NCI-H524 (cell line): ENCODE measurements at regions not wholly inside any gene's neighbourhood (a gene's known extent, or its start where the extent isn't known, plus 50 kb on each side); places are given as distances from the start of the nearest gene placed in this dataset.

Experiments used
- DNase-seq, 2 experiments: peaks; one replicate each; lab custom pipeline; 2025; lab: John Stamatoyannopoulos, UW

DNA sequence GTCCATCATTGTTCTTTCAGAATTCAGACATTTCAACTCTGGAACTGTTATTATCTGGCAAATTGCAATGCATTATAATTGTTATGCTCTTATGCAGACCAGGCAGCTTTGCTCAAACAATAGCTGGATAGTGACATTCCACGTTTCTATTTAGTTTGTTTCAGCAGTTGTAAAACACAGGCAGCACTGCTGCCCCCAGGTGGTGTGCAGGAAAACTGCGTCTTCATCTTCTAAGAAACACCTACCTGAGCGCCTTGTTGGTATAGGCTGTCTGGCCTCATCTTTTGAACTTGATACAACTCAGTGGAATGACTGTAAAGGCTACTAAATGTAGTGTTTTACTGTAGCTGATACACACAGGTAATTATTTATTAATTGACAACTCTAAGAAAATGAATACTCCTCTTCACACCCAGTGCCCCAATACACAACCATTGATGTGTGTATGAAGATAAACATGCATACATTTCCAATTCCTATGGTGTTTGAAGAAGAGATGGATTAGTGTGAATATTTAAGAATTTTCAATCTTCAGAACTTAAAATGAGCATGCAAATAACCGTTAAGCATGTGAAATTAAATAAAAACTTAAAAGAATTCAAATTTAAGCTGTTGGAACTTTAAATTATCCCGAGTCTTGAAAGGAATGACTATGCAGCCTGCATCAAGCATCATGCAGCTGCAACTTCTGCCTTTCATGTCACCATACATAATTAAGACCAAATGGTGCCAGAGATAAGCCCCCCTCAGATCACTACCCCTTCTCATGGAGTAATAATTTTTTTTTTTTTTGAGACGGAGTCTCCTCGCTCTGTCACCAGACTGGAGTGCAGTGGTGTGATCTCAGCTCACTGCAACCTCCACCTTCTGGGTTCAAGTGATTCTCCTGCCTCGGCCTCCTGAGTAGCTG is 85.6 kb downstream of the CD8B2 start:
- peak in 1 of 2 experiments; percentile 17 for DNase-seq

GRCh38 chr2:106573773-106574172 is 86.6 kb downstream of the CD8B2 start:
- no peak for DNase-seq

GRCh38 chr2:106575955-106576354 is 88.8 kb downstream of the CD8B2 start:
- peak; percentile 68 to 87 for DNase-seq

DNA sequence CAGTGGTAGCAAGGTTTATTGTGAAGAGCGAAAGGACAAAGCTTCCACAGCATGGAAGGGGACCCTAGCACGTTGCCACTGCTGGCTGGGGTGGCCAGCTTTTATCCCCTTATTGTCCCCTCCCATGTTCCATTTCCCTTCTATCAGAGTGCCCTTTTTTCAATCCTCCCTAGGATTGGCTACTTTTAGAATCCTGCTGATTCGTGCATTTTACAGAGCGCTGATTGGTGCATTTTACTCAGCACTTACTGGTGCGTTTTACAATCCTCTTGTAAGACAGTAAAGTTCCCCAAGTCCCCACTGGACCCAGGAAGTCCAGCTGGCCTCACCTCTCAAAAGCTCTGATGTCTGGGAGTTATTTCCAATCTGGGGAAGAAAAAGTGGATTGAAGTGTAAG is 90.1 kb downstream of the CD8B2 start:
- DNase-seq: no peak

DNA sequence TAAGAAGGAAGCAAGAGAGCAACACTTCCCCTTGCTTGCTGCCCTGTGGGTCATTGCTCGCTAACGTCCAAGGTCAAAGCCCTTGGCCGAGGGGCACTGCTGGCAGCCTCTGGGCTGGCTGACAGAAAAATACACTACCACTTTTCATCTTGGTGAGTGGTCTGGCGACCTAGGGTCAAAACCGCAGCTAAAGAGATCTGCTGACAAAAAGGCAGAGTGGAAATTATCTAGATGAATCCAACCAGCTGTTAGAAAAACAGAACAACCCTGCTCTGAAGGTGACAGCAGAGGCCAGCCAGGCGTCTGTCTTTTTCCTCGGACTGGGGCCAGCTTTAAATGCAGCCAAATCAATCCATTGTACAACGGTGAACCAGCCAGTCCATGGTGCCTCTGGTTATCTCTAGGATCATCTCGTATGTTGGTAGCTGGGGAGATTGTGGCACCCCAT is 92.6 kb downstream of the CD8B2 start:
- no peak for DNase-seq

- DNase-seq: peak in 1 of 2 experiments; percentile 50
Observed at GRCh38 chr2:106580241-106580640, 93.1 kb downstream of the CD8B2 start.

GRCh38 chr2:106581328-106581727 is 94.2 kb downstream of the CD8B2 start:
- DNase-seq: peak; percentile 96 to 98

DNA sequence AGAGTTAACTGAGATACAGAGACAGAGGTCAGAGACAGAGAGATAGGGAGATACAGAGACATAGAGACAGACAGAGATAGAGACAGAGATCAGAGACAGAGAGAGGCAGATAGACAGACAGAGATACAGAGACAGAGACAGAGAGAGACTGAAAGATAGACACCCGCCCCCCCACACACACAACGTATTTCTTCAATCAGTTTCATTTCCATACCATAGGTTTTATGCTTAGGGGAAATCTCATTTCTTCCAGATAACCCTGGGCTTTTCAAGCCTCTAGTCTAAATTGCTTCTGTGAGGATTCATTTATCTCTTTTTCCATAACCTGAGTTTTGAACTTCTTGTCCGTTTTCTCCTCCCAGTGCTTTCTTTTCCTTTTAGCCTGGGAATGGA is 94.6 kb downstream of the CD8B2 start:
- no peak for DNase-seq

DNA sequence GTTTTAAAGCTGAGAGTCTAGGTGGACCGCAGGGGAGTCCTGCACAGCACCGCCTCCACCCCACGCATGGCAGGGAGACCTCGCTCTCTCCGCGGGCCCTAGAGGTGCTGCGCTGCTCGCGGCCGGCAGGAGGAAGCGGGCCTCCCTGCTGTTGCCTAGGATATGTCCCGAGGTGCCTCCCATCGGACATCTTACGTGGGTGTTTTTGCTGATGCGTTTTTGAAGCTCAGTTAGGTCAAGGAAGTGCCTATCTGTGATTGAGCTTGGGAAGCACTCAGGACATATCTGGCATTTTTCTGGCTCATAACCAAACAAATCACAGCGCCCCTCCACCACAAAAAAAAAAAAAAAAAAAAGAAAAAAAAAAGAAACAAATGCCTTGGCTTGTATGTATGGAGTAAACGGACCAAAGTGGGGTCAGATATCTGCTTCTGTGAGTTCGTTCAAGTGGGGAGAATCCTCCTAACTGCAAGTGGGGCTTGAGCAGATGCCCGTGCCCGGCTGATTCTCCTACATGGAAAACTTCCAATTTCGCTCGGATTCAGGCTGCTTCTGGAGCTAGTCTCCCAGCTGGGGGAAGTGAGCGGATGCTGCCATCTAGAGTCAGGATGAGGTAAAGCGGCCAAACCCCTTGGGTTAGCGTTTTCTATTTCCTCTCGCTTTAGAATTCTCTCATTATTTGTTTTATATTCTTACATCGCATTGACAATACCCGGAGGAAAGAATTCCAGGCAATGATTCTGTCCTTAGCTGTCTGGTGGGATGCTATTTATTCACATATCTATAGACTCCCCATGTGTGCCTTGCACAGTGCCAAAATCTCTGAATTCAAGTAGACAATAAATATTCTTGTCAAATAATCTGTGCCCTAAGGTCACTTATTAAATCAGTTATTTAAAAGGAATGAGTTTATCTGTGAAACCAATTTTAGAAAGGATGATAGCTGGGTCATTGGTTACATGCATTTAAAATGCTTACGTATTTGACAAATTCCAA is 95.3 kb downstream of the CD8B2 start:
- peak; percentile 75 to 93 for DNase-seq

GRCh38 chr2:106584304-106584954 is 97.3 kb downstream of the CD8B2 start:
- no peak for DNase-seq

- no peak for DNase-seq
Observed at GRCh38 chr2:106596844-106597243, 109.7 kb downstream of the CD8B2 start.

- no peak for DNase-seq
Observed at GRCh38 chr2:106599540-106599939, 112.4 kb downstream of the CD8B2 start.

DNA sequence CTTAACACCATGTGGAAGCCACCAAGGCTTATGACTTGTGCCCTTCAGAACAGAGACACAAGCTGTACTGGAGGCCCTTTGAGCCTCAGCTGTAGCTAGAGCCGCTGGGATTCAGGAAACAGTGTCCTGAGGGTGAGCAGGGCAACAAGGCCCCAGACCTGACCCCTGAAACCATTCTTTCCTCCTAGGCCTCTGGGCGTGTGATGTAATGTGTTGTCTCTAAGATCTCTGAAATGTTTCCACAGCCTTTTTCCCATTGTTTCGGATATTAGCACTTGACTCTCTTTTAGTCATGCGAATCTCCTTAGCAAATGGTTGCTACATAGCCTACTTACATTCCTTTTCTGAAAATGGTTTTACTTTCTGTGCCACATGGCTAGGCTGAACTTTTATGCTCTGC is 114.9 kb downstream of the CD8B2 start:
- no peak for DNase-seq

DNA sequence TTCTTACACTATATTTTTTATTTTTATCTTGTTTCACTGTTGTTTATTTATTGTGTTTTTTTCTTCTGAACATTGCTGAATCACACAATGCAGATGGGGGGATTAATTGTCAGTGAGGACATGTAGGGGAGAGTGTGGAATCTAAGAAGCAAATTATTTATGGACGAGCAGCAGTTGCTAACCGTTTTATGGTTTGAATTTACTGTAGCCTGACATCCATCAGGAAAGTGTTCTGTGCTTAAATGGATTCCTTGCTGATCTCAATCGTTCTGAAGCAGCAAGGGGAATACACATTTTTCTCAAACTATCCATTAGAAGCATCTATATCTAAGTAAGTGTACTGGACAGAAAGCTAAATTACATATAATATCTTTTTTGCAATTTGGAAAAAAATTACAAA is 119.5 kb downstream of the CD8B2 start:
- no peak for DNase-seq

GRCh38 chr2:106607371-106607770 is 120.2 kb downstream of the CD8B2 start:
- no peak for DNase-seq

- no peak for DNase-seq
Observed at GRCh38 chr2:106609780-106610179, 122.6 kb downstream of the CD8B2 start.

GRCh38 chr2:106614511-106615291 is 127.5 kb downstream of the CD8B2 start:
- DNase-seq: no peak

GRCh38 chr2:106618614-106619013 is 131.4 kb downstream of the CD8B2 start:
- DNase-seq: no peak

DNA sequence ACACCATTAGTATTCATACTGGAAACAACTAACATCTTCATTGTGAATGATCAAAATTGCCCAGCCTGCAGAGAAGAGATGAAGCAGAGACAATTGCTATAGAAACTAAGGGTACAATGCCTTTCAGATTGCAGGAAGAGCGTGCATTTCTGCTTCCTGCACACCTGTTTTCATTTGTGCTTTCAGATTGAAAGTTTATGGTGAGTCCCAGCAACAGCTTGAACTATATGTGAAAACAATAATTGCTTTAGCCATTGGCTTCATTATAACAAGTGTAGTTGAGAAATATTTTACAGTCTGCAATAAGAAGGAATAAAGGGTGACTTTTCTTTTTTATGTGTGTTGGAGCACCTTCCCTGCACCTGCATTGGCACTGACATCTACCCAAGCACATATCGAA is 136.3 kb downstream of the CD8B2 start:
- no peak for DNase-seq

DNA sequence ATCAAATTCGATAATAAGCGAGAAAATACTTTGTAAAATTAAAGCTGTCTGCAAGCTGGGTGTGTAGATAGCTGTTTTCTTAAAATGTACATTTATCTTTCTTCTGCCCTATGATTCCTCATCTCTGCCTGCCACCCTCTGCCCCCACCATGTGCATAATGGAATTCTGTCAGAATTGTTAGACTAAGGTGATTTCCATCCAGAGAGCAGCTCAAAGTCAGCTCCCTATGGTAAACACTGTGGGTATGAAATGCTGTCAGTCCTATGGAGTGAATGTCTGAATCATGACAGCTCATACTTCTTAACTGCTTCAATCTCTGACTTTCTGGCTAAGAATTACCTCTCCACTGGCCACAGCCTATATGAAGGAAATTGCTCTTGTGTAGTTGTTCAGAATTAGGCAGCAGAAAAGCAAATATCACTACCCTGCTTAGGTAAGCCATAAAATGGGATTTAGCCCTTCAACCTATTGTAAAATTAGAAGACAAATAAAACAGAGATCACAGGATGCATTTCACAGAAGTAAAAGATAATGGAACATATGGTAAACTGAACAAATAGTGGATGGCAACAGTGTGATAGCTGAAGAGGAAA is 137.7 kb downstream of the CD8B2 start:
- no peak for DNase-seq

DNA sequence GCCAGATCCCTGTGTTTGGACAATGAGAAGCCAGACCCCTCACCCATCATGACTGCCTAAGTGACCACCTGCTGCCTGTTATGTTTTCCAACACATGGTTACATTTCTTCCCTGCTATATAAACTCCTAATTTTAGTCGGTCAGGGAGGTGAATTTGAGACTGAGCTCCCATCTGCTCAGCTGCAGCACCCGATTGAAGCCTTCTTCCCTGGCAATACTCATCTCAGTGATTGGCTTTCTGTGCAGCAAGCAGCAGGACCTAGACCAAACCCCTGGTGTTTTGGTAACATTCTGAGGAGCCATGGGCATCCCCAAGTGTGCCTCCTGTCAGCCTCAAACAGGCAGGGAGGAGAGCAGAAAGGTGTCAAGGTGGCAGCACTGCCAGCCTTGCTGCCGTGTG is 141.2 kb downstream of the CD8B2 start:
- no peak for DNase-seq
